HFFc6 (cell line): ENCODE measurements at regions not wholly inside any gene's neighbourhood (a gene's known extent, or its start where the extent isn't known, plus 50 kb on each side); places are given as distances from the start of the nearest gene placed in this dataset.

Experiments used
- DNase-seq: peaks from one replicate; pipeline ENCODE4 v3.0.0-alpha.2; 2018
- H3K27ac Mint-ChIP-seq: 2 replicates; pipeline ENCODE4 v1.8.0; 2020; ENCODE audit warnings: mild to moderate bottlenecking, mixed read lengths
- H3K27me3 Mint-ChIP-seq: 2 replicates; pipeline ENCODE4 v1.8.0; 2021; ENCODE audit warnings: mild to moderate bottlenecking, moderate library complexity, mixed read lengths; ENCODE audit not compliant: insufficient read depth
- H3K36me3 Mint-ChIP-seq: 2 replicates; pipeline ENCODE4 v1.8.0; 2021; ENCODE audit warnings: low read depth, mixed read lengths
- H3K4me1 Mint-ChIP-seq: 2 replicates; pipeline ENCODE4 v1.8.0; 2020; ENCODE audit warnings: low read depth, mixed read lengths
- H3K4me3 Mint-ChIP-seq: 2 replicates; pipeline ENCODE4 v1.8.0; 2020; ENCODE audit warnings: mild to moderate bottlenecking, moderate library complexity, mixed read lengths
- H3K9me3 Mint-ChIP-seq: 2 replicates; pipeline ENCODE4 v1.8.0; 2020; ENCODE audit warnings: mild to moderate bottlenecking, mixed read lengths
- TF ChIP-seq, protein P1 (sequence below): fragments of 200-600 bp; sonication (generic); IDR thresholded peaks from 2 replicates; pipeline ENCODE4 v1.5.0; 2021; ENCODE audit warnings: antibody characterized with exemption, mild to moderate bottlenecking

DNA sequence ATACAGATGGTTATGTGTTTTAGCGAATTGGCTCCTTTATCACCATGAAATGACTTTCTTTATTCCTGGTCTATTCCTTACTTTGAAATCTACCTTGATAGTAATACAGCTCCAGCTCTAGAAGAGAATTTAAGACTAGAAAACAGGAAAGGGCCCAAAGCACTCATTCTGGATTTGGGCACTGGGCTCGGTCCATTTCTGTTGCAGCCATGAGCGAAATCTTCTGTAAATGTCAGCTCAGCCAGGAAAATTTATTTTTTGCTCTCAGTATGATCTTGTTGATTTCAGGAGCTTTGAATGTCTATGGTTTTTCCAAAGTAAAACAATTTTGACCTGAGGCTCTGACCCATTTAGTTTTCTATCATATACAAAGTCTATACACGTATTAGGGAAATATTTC, 104.1 kb downstream of the DIRAS2 start:
- Mint-ChIP-seq H3K9me3 (peaks cover 44% of the 10 kb centered on the region), H3K4me1 (no peaks in the 10 kb centered on the region), H3K27ac (no peak overlapping the region), H3K4me3 (no peak overlapping the region), H3K27me3 (no peaks in the 10 kb centered on the region), H3K36me3 (no peaks in the 10 kb centered on the region)
- TF ChIP-seq, protein P1, sequence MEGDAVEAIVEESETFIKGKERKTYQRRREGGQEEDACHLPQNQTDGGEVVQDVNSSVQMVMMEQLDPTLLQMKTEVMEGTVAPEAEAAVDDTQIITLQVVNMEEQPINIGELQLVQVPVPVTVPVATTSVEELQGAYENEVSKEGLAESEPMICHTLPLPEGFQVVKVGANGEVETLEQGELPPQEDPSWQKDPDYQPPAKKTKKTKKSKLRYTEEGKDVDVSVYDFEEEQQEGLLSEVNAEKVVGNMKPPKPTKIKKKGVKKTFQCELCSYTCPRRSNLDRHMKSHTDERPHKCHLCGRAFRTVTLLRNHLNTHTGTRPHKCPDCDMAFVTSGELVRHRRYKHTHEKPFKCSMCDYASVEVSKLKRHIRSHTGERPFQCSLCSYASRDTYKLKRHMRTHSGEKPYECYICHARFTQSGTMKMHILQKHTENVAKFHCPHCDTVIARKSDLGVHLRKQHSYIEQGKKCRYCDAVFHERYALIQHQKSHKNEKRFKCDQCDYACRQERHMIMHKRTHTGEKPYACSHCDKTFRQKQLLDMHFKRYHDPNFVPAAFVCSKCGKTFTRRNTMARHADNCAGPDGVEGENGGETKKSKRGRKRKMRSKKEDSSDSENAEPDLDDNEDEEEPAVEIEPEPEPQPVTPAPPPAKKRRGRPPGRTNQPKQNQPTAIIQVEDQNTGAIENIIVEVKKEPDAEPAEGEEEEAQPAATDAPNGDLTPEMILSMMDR, result no peak
- no peak for DNase-seq

GRCh38 chr9:90539286-90539685, 103.3 kb downstream of the DIRAS2 start:
- no peaks in the 10 kb centered on the region for H3K27me3 Mint-ChIP-seq
- H3K27ac Mint-ChIP-seq, result no peak overlapping the region
- H3K9me3 Mint-ChIP-seq, result peaks cover 40% of the 10 kb centered on the region
- TF ChIP-seq, protein P1, result no peak
- no peak for DNase-seq
- no peak overlapping the region for H3K4me3 Mint-ChIP-seq
- no peaks in the 10 kb centered on the region for H3K36me3 Mint-ChIP-seq
- H3K4me1 Mint-ChIP-seq, result no peaks in the 10 kb centered on the region

GRCh38 chr9:90540734-90541133, 101.9 kb downstream of the DIRAS2 start:
- H3K4me1 Mint-ChIP-seq, result no peaks in the 10 kb centered on the region
- TF ChIP-seq, protein P1, result no peak
- no peaks in the 10 kb centered on the region for H3K27me3 Mint-ChIP-seq
- H3K4me3 Mint-ChIP-seq, result no peak overlapping the region
- DNase-seq, result no peak
- peaks cover 36% of the 10 kb centered on the region for H3K9me3 Mint-ChIP-seq
- H3K27ac Mint-ChIP-seq, result no peak overlapping the region
- no peaks in the 10 kb centered on the region for H3K36me3 Mint-ChIP-seq

GRCh38 chr9:90544488-90544887, 98.1 kb downstream of the DIRAS2 start:
- no peak for DNase-seq
- Mint-ChIP-seq H3K27me3 (no peaks in the 10 kb centered on the region), H3K4me1 (no peaks in the 10 kb centered on the region), H3K36me3 (no peaks in the 10 kb centered on the region), H3K4me3 (no peak overlapping the region), H3K9me3 (peaks cover 34% of the 10 kb centered on the region), H3K27ac (no peak overlapping the region)
- TF ChIP-seq, protein P1, result no peak

DNA sequence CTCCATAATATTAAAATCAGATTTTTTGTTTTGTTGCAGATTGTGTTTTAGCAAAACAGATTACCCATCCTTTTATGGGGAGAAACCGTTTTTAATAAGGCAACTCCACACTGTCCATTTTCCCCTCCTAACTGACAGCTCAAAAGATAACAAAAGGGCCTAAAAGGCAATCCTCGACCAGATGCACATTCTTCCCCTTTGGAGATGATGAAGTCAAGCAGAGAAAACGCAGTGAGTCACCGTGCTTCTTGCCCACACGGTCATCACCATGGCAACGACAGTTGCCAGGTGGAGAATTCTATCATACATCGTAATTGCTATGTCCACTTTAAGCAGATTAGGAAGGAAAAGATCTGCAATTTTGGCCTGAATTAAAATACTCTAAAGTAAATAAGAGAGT, 96.4 kb downstream of the DIRAS2 start:
- peak; percentile 28 for DNase-seq
- TF ChIP-seq, protein P1, result no peak
- Mint-ChIP-seq H3K4me3 (no peak overlapping the region), H3K27ac (no peak overlapping the region), H3K9me3 (peaks cover 25% of the 10 kb centered on the region), H3K27me3 (no peaks in the 10 kb centered on the region), H3K4me1 (no peaks in the 10 kb centered on the region), H3K36me3 (no peaks in the 10 kb centered on the region)

GRCh38 chr9:90547896-90548295, 94.7 kb downstream of the DIRAS2 start:
- DNase-seq, result no peak
- Mint-ChIP-seq H3K9me3 (peaks cover 22% of the 10 kb centered on the region), H3K36me3 (no peaks in the 10 kb centered on the region), H3K27me3 (no peaks in the 10 kb centered on the region), H3K4me3 (no peak overlapping the region), H3K27ac (no peak overlapping the region), H3K4me1 (no peaks in the 10 kb centered on the region)
- TF ChIP-seq, protein P1, result no peak
